ENCODE measurements at regions not wholly inside any gene's neighbourhood (a gene's known extent, or its start where the extent isn't known, plus 50 kb on each side); places are given as distances from the start of the nearest gene placed in this dataset.
A peak's percentile ranks its signal among the peaks of the same experiment; 100 is the strongest.

GRCh38 chr2:116490511-116491145 is 1323.9 kb upstream of the DDX18 start:
- H3K27me3 ChIP-seq (ENCODE audit: low read depth) = no peaks in the 10 kb centered on the region
- no peaks in the 10 kb centered on the region for H3K4me1 ChIP-seq
- intact Hi-C loops (cut with micrococcal nuclease) = no loop called here
- no peaks in the 10 kb centered on the region for H3K36me3 ChIP-seq
- peaks cover 33% of the 10 kb centered on the region for H3K9me3 ChIP-seq (replicated peaks)
- no peak for DNase-seq
- no peak for TF ChIP-seq CTCF (IDR thresholded peaks at IDR 0.05; ENCODE audit: borderline replicate concordance)
- no peak overlapping the region for H3K4me3 ChIP-seq
- H3K27ac ChIP-seq (replicated peaks) = no peak overlapping the region

GRCh38 chr2:116491292-116491691 is 1323.2 kb upstream of the DDX18 start:
- intact Hi-C loops (cut with micrococcal nuclease) = no loop called here
- DNase-seq = no peak
- Histone ChIP-seq H3K4me3 (no peak overlapping the region), H3K9me3 (replicated peaks) (peaks cover 26% of the 10 kb centered on the region), H3K36me3 (no peaks in the 10 kb centered on the region), H3K27me3 (ENCODE audit: low read depth) (no peaks in the 10 kb centered on the region), H3K4me1 (no peaks in the 10 kb centered on the region), H3K27ac (replicated peaks) (no peak overlapping the region)
- TF ChIP-seq CTCF (IDR thresholded peaks at IDR 0.05; ENCODE audit: borderline replicate concordance) = no peak

- Histone ChIP-seq H3K4me1 (no peaks in the 10 kb centered on the region), H3K27ac (replicated peaks) (no peak overlapping the region), H3K27me3 (ENCODE audit: low read depth) (no peaks in the 10 kb centered on the region), H3K9me3 (replicated peaks) (peaks cover 9% of the 10 kb centered on the region), H3K36me3 (no peaks in the 10 kb centered on the region), H3K4me3 (no peak overlapping the region)
- no peak for TF ChIP-seq CTCF (IDR thresholded peaks at IDR 0.05; ENCODE audit: borderline replicate concordance)
- intact Hi-C loops (cut with micrococcal nuclease) = no loop called here
- no peak for DNase-seq
Observed at GRCh38 chr2:116499389-116499788, 1315.1 kb upstream of the DDX18 start.

- no peak overlapping the region for H3K4me3 ChIP-seq
- no peaks in the 10 kb centered on the region for H3K36me3 ChIP-seq
- H3K4me1 ChIP-seq = no peaks in the 10 kb centered on the region
- peaks cover 30% of the 10 kb centered on the region for H3K9me3 ChIP-seq (replicated peaks)
- peak; percentile 13 for TF ChIP-seq CTCF (IDR thresholded peaks at IDR 0.05; ENCODE audit: borderline replicate concordance)
- no peak overlapping the region for H3K27ac ChIP-seq (replicated peaks)
- no peak for DNase-seq
- H3K27me3 ChIP-seq (ENCODE audit: low read depth) = no peaks in the 10 kb centered on the region
- intact Hi-C loops (cut with micrococcal nuclease) = no loop called here
Observed at GRCh38 chr2:116510117-116510671, 1304.3 kb upstream of the DDX18 start.

- Histone ChIP-seq H3K27ac (replicated peaks) (no peak overlapping the region), H3K27me3 (ENCODE audit: low read depth) (no peaks in the 10 kb centered on the region), H3K4me1 (no peaks in the 10 kb centered on the region), H3K4me3 (no peak overlapping the region), H3K36me3 (no peaks in the 10 kb centered on the region), H3K9me3 (replicated peaks) (peaks cover 25% of the 10 kb centered on the region)
- DNase-seq = no peak
- no peak for TF ChIP-seq CTCF (IDR thresholded peaks at IDR 0.05; ENCODE audit: borderline replicate concordance)
- intact Hi-C loops (cut with micrococcal nuclease) = no loop called here
Observed at GRCh38 chr2:116511426-116511825, 1303.1 kb upstream of the DDX18 start.

All from left ventricle myocardium inferior (tissue), 1 donor.